ENCODE measurements at regions not wholly inside any gene's neighbourhood (a gene's known extent, or its start where the extent isn't known, plus 50 kb on each side); places are given as distances from the start of the nearest gene placed in this dataset.
"Not testable (repeated sequence)": the region's sequence is repeated elsewhere in the genome, so short reads cannot be mapped to it uniquely, and the experiment has no call there.

DNA sequence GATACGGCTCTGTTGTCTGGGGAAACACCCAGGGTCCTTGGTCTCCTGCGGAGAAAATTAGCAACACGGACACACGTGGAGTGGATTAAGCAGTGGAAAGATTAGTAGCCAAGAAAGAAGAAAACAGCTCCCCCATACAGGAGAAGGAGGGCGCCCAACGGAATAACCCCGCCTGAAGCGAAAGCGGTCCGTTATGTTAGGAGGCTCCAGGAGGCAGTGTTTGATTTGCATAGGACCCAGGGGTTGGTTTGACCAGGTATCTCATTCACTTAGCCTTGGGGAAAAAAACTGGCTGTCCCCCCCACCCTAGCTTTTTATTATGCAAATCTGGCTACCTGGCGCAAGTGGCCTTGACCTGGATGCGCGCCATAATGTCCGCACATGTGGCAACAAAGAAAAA lies 170.1 kb upstream of the KYNU start:
- no peaks in the 10 kb centered on the region for H3K36me3 Mint-ChIP-seq
- H3K27me3 Mint-ChIP-seq, result peaks cover 25% of the 10 kb centered on the region
- ATAC-seq, result no peak
- H3K27ac Mint-ChIP-seq, result no peak overlapping the region
- no peak overlapping the region for H3K4me3 Mint-ChIP-seq
- no peaks in the 10 kb centered on the region for H3K4me1 Mint-ChIP-seq
- no peaks in the 10 kb centered on the region for H3K9me3 Mint-ChIP-seq

DNA sequence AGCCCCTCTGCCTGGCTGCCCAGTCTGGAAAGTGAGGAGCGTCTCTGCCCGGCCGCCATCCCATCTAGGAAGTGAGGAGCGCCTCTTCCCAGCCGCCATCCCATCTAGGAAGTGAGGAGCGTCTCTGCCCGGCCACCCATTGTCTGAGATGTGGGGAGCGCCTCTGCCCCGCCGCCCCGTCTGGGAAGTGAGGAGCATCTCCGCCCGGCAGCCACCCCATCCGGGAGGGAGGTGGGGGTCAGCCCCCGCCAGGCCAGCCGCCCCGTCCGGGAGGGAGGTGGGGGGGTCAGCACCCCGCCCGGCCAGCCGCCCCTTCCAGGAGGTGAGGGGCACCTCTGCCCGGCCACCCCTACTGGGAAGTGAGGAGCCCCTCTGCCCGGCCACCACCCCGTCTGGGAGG lies 175.1 kb upstream of the KYNU start:
- not testable (repeated sequence) for H3K4me3 Mint-ChIP-seq, ATAC-seq, H3K27me3 Mint-ChIP-seq, H3K27ac Mint-ChIP-seq, H3K9me3 Mint-ChIP-seq, H3K36me3 Mint-ChIP-seq, H3K4me1 Mint-ChIP-seq

DNA sequence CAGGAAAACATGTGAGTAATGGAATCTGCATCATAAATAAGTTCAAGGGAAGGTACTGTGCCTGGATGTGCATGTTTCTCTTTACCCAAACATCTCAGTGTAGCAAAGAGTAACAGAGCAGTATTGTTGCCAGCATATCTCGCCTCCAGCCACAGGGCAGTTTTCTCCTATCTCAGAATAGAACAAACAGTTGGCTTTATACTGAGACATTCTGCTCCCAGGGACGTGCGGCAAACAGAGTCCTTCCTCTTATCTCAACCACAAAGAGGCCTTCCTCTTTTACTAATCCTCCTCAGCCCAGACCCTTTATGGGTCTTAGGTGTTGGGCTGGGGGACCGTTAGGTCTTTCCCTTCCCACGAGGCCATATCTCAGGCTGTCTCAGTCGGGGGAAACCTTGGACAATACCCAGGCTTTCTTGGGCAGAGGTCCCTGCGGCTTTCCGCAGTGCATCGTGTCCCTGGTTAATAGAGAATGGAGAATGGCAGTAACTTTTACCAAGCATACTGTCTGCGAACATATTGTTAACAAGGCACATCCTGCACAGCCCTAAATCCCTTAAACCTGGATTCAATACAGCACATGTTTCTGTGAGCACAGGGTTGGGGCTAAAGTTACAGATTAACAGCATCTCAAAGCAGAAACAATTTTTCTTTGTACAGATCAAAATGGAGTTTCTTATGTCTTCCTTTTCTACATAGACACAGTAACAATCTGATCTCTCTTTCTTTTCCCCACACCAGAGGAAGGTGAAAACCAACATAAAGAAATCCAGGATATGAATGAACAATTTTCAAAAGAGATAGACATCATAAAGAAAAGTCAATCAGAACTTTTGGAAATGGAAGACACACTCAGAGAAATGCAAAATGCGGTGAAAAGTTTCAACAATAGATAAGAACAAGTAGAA lies 181.9 kb upstream of the KYNU start:
- H3K27ac Mint-ChIP-seq, H3K9me3 Mint-ChIP-seq, H3K4me1 Mint-ChIP-seq, H3K27me3 Mint-ChIP-seq, H3K36me3 Mint-ChIP-seq, ATAC-seq, H3K4me3 Mint-ChIP-seq: not testable (repeated sequence)

DNA sequence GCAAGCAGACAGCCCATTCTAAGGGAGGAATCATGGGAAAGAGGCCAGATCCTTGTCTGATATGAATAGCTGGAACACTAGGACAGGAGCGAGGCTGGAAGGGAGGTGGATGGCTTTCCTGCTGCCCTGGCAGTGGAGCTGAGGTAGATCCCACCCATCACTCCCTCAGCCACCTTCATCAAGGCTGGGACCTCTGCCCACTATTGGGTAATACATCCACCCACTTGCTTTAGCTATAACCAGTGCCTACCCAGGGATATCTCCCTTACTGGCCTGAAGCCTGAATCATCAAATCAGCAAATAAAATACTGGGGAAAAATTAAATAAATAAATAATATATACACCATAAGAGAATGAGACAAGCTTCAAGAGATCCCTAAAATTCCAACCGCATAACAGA lies 183.2 kb upstream of the KYNU start:
- Mint-ChIP-seq H3K36me3 (no peaks in the 10 kb centered on the region), H3K9me3 (no peaks in the 10 kb centered on the region), H3K27me3 (peaks cover 10% of the 10 kb centered on the region), H3K4me3 (no peak overlapping the region), H3K4me1 (peaks cover 6% of the 10 kb centered on the region), H3K27ac (no peak overlapping the region)
- ATAC-seq, result no peak

DNA sequence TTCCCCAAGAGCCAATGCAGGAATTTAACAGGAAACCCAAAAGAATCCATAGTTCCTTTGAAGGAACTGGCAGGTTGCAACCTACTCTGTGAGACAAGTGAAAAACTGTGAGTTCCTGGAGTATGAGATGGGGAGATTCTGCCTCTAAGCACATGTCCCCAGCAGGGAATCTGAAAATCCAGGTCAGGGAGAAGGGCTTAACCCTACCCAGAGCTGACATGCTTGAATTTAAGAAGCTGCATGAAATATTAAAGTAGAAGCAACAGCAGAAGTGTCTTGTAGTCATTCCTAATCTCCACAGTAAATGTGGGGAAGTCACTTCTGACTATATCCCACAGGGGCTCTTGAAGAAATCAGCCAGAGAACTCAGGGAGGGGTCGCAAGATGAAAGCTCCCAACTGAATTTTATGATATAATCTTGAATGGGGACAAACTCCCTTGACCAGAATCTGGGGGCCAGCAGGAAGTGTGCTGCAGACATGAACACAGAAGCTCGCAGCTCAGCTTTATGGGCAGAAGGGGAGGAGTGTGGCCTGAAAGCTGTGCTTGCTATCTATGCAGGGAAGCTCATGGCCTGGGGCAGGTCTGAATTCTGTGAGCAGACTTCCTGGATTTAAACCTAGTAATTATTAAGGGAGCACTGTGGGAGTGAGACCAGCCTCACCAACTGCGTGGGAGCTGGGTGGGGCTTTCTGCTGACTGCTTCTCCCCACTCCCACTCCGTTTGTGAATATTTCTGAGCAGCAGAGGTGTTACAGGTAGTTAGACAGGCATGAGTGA lies 184.1 kb upstream of the KYNU start:
- H3K4me1 Mint-ChIP-seq, result peaks cover 6% of the 10 kb centered on the region

DNA sequence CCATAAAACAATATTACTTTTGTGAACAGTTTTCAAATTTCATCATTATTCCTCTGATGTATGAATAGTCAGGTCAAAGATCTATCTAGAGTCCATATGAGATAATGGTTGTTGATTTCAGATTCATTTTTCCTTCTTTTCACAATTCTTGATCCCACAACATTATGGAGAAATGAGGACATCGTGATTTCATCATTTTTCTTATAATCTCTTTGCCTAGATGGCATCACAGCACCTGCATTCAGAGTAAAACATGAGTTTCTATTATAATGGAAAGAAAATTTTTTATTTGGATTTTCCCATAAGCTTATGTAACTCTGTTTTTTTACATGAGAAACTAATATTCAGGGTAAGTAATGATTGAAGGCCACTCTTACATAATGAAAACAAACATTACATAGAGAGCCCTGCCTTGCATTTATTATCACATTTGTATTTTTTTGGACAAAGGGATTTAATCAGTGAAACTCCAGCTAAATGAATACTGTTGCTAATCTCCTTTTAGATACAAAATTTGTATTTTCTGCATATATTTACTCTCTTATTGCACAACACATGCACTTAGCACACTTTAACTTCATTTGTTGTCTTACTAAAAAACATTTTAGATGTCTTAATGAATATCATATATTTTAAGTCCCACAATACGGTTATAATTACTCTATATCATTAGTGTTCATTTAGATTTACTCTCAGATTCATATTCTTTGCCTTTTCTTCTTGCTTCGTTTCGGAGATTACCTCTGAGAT lies 188.4 kb upstream of the KYNU start:
- Mint-ChIP-seq H3K4me3 (no peak overlapping the region), H3K36me3 (no peaks in the 10 kb centered on the region), H3K27ac (no peak overlapping the region), H3K9me3 (no peaks in the 10 kb centered on the region), H3K4me1 (no peaks in the 10 kb centered on the region), H3K27me3 (peaks cover 10% of the 10 kb centered on the region)
- no peak for ATAC-seq

More for the DNA sequence above, 184.1 kb upstream of the KYNU start:
- Mint-ChIP-seq H3K27me3 (peaks cover 10% of the 10 kb centered on the region), H3K4me3 (no peak overlapping the region), H3K27ac (no peak overlapping the region), H3K9me3 (no peaks in the 10 kb centered on the region), H3K36me3 (no peaks in the 10 kb centered on the region)
- ATAC-seq, result no peak

DNA sequence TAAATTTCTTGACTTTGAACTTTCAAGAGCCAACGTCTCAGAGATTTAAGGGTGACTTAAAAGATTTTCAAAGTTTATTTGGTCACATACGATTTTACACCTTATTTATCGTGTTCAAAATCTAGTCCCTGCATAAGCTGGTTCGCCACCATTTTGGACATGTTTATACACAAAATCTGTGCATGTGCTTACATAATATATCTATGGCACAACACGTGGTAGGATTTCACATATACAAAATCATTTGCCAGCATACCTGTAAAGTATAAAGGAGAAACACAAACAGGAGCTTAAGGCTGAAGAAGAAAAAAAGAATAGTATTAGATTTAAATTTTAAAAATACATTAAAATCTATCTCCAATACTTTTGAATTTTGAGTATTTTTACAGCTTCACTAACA lies 190.0 kb upstream of the KYNU start:
- H3K27ac Mint-ChIP-seq, result no peak overlapping the region
- H3K9me3 Mint-ChIP-seq, result no peaks in the 10 kb centered on the region
- no peaks in the 10 kb centered on the region for H3K4me1 Mint-ChIP-seq
- peaks cover 10% of the 10 kb centered on the region for H3K27me3 Mint-ChIP-seq
- ATAC-seq, result no peak
- no peak overlapping the region for H3K4me3 Mint-ChIP-seq
- H3K36me3 Mint-ChIP-seq, result no peaks in the 10 kb centered on the region

DNA sequence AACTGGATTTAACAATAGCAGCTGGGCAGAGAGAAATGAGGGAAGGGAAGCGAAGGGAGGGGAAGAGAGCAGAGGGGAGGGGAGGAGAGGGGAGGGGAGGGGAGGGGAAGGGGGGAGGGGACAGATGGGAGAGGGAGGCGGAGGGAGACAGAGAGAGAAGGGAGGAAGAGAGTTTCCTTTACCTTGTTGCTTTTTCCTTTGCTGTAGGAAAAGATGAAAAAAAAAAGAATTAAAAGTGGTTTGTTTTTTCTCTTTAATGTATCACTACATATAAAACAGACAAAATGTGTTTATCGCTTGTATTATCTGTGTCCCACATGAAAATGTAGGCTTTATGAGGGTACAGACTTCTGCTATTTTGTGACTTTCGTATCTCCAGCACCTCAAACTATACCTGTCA lies 190.4 kb upstream of the KYNU start:
- no peak for ATAC-seq
- Mint-ChIP-seq H3K27me3 (peaks cover 10% of the 10 kb centered on the region), H3K36me3 (no peaks in the 10 kb centered on the region), H3K9me3 (no peaks in the 10 kb centered on the region), H3K27ac (no peak overlapping the region), H3K4me3 (no peak overlapping the region), H3K4me1 (no peaks in the 10 kb centered on the region)

DNA sequence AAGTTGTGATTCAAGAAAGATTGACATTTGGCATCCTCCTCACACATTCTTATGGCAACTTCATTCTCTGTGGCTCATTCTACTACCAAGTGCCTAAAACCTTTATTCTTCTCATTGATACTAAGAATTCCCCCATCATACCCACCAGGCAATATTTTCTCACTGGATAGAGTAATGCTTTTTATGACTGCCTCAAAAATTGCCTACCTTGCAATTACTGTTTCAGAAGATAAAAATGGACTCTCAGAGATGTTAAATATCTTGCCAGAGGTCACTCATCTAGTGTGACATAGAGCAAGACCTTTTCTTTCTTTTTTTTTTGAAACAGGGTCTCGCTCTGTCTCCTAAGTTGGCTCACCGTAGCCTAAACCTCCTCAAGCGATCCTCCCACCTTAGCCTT lies 192.8 kb upstream of the KYNU start:
- ATAC-seq, result no peak

DNA sequence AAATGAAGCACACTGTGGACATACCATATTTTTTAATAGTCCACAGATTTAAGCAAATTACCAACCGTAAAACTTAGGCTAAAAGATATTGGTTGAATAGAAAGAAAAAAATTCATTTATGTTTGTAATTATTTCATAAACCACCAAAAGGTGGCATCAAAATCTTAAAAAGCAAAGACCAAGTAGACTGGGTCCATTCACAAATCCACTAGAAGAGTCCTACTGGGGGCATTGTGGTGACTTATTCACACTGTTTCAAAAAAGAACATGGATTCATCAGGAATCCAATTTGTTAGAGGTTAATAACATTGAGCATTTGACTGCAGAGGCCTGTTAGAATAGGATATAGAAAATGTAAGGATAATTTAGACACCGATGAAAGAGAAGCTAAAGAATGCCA lies 194.9 kb upstream of the KYNU start:
- Mint-ChIP-seq H3K36me3 (no peaks in the 10 kb centered on the region), H3K9me3 (no peaks in the 10 kb centered on the region), H3K4me1 (no peaks in the 10 kb centered on the region), H3K4me3 (no peak overlapping the region), H3K27ac (no peak overlapping the region), H3K27me3 (peaks cover 14% of the 10 kb centered on the region)
- no peak for ATAC-seq

More for the DNA sequence above, 192.8 kb upstream of the KYNU start:
- Mint-ChIP-seq H3K4me1 (no peaks in the 10 kb centered on the region), H3K36me3 (no peaks in the 10 kb centered on the region), H3K9me3 (no peaks in the 10 kb centered on the region), H3K27ac (no peak overlapping the region), H3K4me3 (no peak overlapping the region), H3K27me3 (peaks cover 17% of the 10 kb centered on the region)

DNA sequence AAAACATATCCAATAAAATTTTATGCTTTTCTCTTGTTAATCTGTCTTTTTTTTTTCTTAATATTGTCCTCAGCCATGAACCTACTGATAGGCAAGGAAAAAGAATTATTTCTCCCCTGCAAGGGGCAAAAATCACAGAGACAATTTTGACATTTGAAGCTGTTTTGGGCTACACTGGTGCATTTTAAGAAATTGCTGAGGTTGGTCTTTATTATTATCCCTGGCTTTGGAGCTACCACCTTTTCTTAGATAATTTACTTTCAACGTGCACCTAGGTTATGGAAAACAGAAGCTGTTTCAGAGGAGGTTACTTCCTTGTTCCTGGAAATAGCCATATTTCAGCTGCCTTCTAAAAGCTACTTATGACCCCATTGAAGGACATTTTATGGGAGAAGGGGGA lies 195.5 kb upstream of the KYNU start:
- no peak overlapping the region for H3K27ac Mint-ChIP-seq

DNA sequence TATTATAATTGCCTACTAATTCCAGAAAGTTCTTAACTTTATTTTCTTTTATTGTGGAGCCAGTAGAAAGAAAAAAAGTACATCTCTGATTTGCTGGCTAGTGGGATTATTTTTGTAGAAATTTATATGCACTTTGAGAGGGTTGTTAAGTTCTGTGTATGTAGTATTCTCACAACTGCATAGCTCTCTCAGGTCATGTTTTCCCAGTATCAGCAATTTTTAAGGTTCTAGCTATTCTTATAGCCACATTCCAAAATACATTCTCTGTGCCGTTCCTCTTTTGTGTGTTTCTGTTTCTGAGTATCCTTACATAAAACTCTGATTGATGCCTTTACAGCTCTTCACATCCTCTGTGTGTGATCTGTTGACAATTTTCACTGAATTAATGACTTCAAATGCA lies 199.3 kb upstream of the KYNU start:
- no peak for ATAC-seq
- Mint-ChIP-seq H3K27ac (no peak overlapping the region), H3K4me3 (no peak overlapping the region), H3K9me3 (no peaks in the 10 kb centered on the region), H3K4me1 (no peaks in the 10 kb centered on the region), H3K36me3 (no peaks in the 10 kb centered on the region), H3K27me3 (peaks cover 14% of the 10 kb centered on the region)

More for the DNA sequence above, 195.5 kb upstream of the KYNU start:
- Mint-ChIP-seq H3K4me1 (no peaks in the 10 kb centered on the region), H3K4me3 (no peak overlapping the region), H3K27me3 (peaks cover 14% of the 10 kb centered on the region), H3K9me3 (no peaks in the 10 kb centered on the region), H3K36me3 (no peaks in the 10 kb centered on the region)
- no peak for ATAC-seq

DNA sequence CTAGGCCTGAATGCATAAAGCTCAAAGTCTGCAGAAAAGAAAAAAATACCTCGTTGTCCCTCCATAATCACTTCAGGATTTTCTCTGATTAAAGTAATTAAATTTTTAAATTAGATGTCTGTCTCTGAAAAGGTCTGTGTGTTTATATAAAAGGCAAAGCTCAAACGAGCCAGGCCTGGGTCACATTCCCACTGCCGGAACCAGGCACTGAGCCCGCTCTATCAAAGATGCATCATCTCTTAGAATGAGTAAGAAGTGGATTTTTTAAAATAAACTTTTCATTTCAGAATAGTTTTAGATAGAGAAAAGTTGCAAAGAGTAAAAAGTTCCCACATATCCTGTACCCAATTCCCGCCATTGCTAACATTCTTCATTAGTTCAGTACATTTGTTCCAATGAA lies 202.1 kb upstream of the KYNU start:
- H3K36me3 Mint-ChIP-seq, result no peaks in the 10 kb centered on the region
- no peak for ATAC-seq
- no peak overlapping the region for H3K27ac Mint-ChIP-seq
- peaks cover 4% of the 10 kb centered on the region for H3K27me3 Mint-ChIP-seq
- H3K9me3 Mint-ChIP-seq, result no peaks in the 10 kb centered on the region
- no peaks in the 10 kb centered on the region for H3K4me1 Mint-ChIP-seq
- no peak overlapping the region for H3K4me3 Mint-ChIP-seq

DNA sequence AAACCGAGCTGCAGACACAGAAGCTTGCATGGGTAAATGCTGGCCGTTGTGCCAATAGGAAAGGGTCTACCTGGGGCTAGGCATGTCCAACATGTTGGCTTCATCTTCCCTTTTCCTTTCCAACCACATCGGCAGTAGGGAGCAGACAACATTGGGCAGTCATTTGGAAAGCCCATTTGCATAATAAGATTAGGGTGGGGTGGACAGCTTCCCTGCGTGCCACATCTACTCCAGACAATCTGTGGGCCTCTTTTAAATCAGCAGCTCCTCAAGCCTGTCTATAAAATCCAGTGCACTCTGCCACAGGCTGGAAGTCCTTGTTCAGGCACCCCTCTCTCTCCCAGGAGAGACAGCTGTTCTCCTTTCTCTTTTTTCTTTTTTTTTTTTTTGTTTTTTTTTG lies 203.6 kb upstream of the KYNU start:
- no peaks in the 10 kb centered on the region for H3K4me1 Mint-ChIP-seq
- H3K4me3 Mint-ChIP-seq, result no peak overlapping the region
- H3K9me3 Mint-ChIP-seq, result no peaks in the 10 kb centered on the region
- no peak for ATAC-seq
- H3K27me3 Mint-ChIP-seq, result no peaks in the 10 kb centered on the region
- H3K27ac Mint-ChIP-seq, result no peak overlapping the region
- no peaks in the 10 kb centered on the region for H3K36me3 Mint-ChIP-seq

DNA sequence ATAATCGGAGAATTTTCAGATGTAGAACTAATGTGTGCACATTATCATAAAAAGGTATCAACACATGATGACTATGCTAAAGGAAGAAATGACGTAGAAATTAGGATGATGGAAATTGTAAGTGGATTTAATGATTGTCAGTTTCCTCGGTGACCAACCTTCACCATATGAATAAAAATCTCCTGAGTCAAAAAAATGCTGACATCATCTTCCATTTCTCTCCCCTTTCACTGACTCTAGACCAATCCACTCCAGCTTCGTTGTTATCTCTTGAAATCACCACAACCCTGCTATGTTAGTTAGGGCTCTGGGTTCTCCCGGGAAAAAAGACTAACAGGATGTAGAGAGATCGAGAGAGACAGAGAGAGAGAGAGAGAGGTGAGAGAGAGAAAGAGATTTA lies 204.8 kb upstream of the KYNU start:
- Mint-ChIP-seq H3K27me3 (no peaks in the 10 kb centered on the region), H3K27ac (no peak overlapping the region), H3K4me1 (no peaks in the 10 kb centered on the region), H3K9me3 (no peaks in the 10 kb centered on the region), H3K36me3 (no peaks in the 10 kb centered on the region), H3K4me3 (no peak overlapping the region)
- no peak for ATAC-seq

Measured in stimulated activated memory B cell treated with anti-CD40 and anti-IgM and Interleukin-4, amounts not matched to agents 10 μg/mL and 1 μg/mL and 100 μg/mL, for 72 hours (primary cell).